Muscle of leg (tissue), 3 donors: ENCODE measurements at regions not wholly inside any gene's neighbourhood (a gene's known extent, or its start where the extent isn't known, plus 50 kb on each side); places are given as distances from the start of the nearest gene placed in this dataset.

Experiments used
- DNase-seq: peaks from one replicate; pipeline ENCODE4 v3.0.0; 2013
- H3K27ac ChIP-seq: one replicate; pipeline ENCODE4 v1.5.1; 2013; ENCODE audit warnings: mild to moderate bottlenecking, low read length, control low read depth
- H3K27me3 ChIP-seq: one replicate; pipeline ENCODE4 v1.6.1; 2013; ENCODE audit warnings: low read length; ENCODE audit not compliant: control insufficient read depth, insufficient read depth
- H3K36me3 ChIP-seq: one replicate; pipeline ENCODE4 v1.6.1; 2013; ENCODE audit warnings: low read length; ENCODE audit not compliant: control insufficient read depth, insufficient read depth
- H3K4me1 ChIP-seq: one replicate; pipeline ENCODE4 v1.6.1; 2013; ENCODE audit warnings: low read length; ENCODE audit not compliant: control insufficient read depth, insufficient read depth
- H3K4me3 ChIP-seq: one replicate; pipeline ENCODE4 v1.5.1; 2013; ENCODE audit warnings: low read length, control low read depth
- H3K9me3 ChIP-seq: replicated peaks from 2 replicates; pipeline ENCODE4 v1.6.1; 2013; ENCODE audit warnings: low read depth, low read length; ENCODE audit not compliant: control insufficient read depth
- WGBS: methylation state at CpG from one replicate; pipeline ENCODE4 v1.1.5; 2013; ENCODE audit warnings: missing lambda C conversion rate; ENCODE audit not compliant: insufficient coverage; 5-methylcytosine and 5-hydroxymethylcytosine counted together

DNA sequence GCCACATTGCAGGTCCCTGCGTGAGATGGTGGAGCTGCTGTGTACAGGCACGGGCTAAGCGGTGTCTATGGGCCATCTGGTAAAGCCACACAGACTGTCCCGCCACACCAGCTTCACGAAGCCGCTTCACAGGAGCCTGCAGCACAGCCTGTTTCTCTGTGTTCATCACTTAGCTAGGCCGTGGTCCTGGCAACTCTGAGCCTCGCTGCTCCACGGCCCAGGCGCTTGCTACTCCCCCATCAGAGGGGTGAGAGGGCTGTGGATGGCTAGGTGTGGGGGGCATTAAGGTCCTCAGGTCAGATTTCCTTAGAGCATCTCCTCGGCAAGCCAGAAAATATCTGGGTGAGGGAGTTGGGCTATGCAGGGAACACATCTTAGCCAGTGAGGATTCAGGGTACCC is 225.7 kb downstream of the GLI2 start:
- Histone ChIP-seq H3K27ac (no peak overlapping the region), H3K36me3 (peaks cover 30% of the 10 kb centered on the region), H3K27me3 (peaks cover 3% of the 10 kb centered on the region), H3K4me3 (no peak overlapping the region), H3K4me1 (peaks cover 33% of the 10 kb centered on the region), H3K9me3 (no peaks in the 10 kb centered on the region)
- 68% methylated on average over 7 of the region's 11 CpGs for WGBS
- DNase-seq, result no peak

DNA sequence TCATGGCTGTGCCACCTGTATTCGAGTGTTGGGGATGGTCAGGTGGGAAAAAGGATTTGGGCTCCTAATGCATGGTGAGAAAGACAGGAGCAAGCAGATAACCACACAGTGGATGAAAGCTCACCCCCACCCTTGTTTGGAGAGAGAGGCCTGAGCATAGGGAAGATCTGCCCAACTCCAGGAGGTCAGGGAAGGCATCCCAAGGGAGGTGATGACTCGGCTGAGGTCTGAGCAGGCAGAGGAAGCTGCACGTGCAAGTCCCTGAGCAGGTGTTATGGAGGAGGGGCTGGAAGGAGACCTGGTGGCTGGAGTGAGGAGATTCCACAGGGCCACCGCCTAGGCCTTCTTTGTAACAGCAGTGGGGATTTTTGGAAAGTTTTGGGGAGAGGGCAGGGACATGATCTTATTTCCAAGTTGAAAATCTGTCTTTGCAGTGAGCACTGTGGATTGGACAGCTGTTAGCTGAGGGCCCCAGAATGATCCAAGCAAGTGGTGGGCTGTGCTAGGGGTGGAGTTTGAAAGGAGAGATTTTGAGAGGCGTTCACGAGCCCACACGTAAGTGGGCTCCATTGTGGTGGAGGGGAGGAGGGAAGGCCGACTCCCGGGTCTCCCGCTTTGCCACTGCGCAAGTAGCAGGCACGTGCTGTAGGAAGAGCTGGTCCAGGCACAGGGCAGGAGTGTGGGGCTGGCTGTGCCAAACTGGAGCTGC is 228.5 kb downstream of the GLI2 start:
- Histone ChIP-seq H3K4me1 (peaks cover 13% of the 10 kb centered on the region), H3K36me3 (peaks cover 45% of the 10 kb centered on the region), H3K27me3 (peaks cover 3% of the 10 kb centered on the region), H3K27ac (no peak overlapping the region), H3K4me3 (no peak overlapping the region), H3K9me3 (no peaks in the 10 kb centered on the region)
- WGBS, result 51% methylated on average over 11 of the region's 12 CpGs
- peak; percentile 32 for DNase-seq

- H3K27ac ChIP-seq, result no peak overlapping the region
- DNase-seq, result no peak
- H3K9me3 ChIP-seq, result peaks cover 2% of the 10 kb centered on the region
- peaks cover 11% of the 10 kb centered on the region for H3K4me1 ChIP-seq
- H3K36me3 ChIP-seq, result peaks cover 51% of the 10 kb centered on the region
- 84% methylated on average over 2 of the region's 2 CpGs for WGBS
- H3K27me3 ChIP-seq, result peaks cover 3% of the 10 kb centered on the region
- no peak overlapping the region for H3K4me3 ChIP-seq
Observed at GRCh38 chr2:120964819-120965218, 229.2 kb downstream of the GLI2 start.

DNA sequence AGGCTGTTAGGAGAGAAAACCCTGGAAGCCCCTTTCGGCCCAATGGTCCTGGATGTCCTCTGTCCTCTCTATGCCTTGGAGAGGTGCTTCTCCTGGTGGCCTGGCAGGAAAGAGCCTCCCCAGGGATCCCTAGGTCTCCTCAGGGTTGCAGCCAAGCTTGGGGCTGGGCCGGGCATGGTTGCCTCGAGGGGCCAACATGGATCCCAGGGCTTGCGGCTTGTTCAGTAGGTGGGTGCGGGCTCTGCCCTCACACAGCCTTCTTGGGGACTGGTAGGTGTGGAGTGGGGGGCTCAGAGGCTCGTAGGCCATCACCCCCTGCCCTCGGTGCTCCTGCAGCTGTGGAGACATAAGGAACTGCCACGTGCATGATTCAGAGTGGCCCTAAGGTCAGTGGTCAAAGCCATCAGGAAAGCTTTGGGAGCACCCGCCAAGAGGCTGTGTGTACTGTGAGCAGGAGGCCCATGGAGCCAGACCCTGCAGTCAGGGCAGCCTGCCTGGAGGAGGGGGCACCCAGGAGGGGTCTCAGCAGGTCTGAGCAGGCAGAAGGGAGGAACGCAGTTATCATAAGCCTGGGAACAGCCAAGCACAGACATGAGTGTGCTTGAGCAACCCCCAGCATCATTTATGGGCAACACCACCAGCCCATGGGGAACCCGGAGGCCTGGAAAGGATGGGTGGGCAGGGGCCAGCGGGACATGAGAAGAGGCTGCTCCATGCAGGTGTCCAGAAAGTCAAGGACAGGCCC is 231.0 kb downstream of the GLI2 start:
- Histone ChIP-seq H3K27me3 (no peaks in the 10 kb centered on the region), H3K36me3 (peaks cover 56% of the 10 kb centered on the region), H3K4me3 (no peak overlapping the region), H3K4me1 (peaks cover 11% of the 10 kb centered on the region), H3K9me3 (peaks cover 2% of the 10 kb centered on the region), H3K27ac (no peak overlapping the region)
- 87% methylated on average over 9 of the region's 12 CpGs for WGBS
- DNase-seq, result no peak

DNA sequence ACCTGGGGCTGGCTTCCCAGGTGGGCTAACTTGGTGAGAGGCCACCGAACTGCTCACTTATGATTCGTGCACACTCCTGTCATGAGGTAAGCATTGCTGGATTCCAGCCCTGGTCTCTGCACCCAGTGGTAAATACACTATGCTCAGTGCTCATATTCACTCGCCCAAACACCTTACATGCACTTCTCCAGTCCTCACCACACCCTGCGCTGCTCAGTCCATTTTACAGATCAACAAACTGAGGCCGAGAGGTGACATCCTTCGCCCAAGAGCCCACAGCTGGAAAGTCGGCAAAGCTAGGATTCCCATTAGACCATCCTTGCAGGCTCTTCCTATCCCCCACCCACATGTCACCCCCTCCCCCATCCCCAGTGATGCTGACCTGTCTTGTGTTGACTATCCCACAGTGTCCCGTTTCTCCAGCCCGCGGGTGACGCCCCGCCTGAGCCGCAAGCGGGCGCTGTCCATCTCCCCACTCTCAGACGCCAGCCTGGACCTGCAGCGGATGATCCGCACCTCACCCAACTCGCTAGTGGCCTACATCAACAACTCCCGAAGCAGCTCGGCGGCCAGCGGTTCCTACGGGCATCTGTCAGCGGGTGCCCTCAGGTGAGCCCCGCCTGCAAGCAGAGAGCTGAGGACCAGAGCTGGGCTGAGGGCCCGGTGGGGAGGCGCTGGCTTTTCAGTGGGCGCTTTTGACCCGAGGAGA is 232.8 kb downstream of the GLI2 start:
- peaks cover 71% of the 10 kb centered on the region for H3K36me3 ChIP-seq
- no peaks in the 10 kb centered on the region for H3K27me3 ChIP-seq
- H3K4me3 ChIP-seq, result no peak overlapping the region
- no peak overlapping the region for H3K27ac ChIP-seq
- WGBS, result 90% methylated on average over 26 of the region's 30 CpGs
- H3K4me1 ChIP-seq, result peaks cover 11% of the 10 kb centered on the region
- no peak for DNase-seq
- H3K9me3 ChIP-seq, result peaks cover 2% of the 10 kb centered on the region

DNA sequence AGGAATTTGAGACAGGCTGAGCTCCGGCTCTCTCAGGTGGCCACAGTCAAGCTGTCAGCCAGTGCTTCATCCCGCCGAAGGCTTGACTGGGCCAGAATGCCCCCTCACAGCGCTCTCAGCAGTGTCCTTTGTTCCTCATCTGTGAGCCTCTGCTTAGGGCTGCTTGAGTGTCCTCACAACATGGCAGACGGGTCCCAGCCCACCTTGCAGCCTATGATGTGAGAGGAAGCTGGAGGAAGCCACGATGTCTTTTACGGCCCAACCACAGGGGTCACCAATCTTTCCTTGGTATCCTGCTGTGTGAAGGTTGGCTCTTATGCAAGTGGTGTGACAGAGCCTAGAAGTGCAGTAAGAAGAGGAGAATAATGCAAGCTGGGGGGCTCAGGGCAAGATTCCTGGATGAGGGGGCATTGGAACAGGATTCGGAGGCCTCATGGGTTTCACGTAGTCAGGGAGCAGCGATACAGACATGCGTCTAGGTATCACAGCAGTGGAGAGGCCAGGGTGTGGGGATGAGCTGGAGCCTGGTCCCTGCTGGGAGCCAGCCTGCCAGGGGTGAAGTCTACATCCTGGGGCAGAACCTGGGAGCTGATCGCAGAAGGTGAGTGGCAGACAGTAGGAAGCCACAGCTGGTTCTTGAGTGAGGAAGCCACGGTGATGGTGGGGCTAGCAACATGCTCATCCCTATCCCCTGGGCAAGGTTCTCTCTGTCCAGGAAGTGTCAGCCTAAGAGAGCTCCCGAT is 234.1 kb downstream of the GLI2 start:
- Histone ChIP-seq H3K4me3 (no peak overlapping the region), H3K4me1 (no peaks in the 10 kb centered on the region), H3K36me3 (peaks cover 69% of the 10 kb centered on the region), H3K27me3 (no peaks in the 10 kb centered on the region), H3K27ac (no peak overlapping the region), H3K9me3 (peaks cover 2% of the 10 kb centered on the region)
- no peak for DNase-seq
- WGBS, result 84% methylated on average over 13 of the region's 14 CpGs

DNA sequence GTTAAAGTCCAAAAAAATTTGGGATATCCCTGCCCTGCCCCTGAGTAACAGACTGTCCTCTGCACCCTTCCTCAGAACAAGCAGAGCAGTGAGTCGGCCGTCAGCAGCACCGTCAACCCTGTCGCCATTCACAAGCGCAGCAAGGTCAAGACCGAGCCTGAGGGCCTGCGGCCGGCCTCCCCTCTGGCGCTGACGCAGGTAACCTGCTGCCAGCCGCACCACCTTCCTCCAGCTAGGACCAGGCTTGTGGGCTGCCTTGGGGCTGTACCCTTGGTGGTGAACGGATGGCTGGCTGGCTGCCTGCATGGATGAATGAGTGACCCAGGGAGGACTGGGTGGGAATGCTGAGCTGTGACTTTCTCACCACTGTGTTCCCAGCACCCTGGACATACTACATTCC is 236.2 kb downstream of the GLI2 start:
- no peak for DNase-seq
- WGBS, result 96% methylated on average over 11 of the region's 12 CpGs
- H3K9me3 ChIP-seq, result peaks cover 2% of the 10 kb centered on the region
- H3K36me3 ChIP-seq, result peaks cover 77% of the 10 kb centered on the region
- no peaks in the 10 kb centered on the region for H3K4me1 ChIP-seq
- no peak overlapping the region for H3K4me3 ChIP-seq
- no peak overlapping the region for H3K27ac ChIP-seq
- no peaks in the 10 kb centered on the region for H3K27me3 ChIP-seq

DNA sequence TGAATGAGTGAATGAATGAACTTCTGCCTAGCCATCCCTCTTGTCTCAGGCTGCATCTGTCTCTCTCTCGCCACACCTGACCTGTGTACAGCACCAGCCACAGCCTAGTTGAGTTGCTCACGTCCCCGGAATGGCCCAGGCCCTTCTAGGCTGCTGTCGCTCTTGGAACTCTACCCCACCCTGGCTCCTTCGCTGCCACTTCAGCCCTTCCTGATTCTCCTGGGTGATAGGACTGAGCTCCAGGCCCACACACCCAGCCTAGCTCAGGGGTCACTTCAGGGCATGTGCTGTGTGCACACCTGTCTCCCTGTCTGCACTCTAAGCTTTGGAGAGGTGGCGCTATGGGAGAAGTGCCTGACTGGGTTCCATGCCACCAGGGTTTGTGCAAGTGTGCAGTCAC is 236.6 kb downstream of the GLI2 start:
- Histone ChIP-seq H3K4me3 (no peak overlapping the region), H3K27ac (no peak overlapping the region), H3K36me3 (peaks cover 76% of the 10 kb centered on the region), H3K9me3 (peaks cover 2% of the 10 kb centered on the region), H3K27me3 (no peaks in the 10 kb centered on the region), H3K4me1 (no peaks in the 10 kb centered on the region)
- WGBS, result 91% methylated on average over 5 of the region's 6 CpGs
- DNase-seq, result no peak

DNA sequence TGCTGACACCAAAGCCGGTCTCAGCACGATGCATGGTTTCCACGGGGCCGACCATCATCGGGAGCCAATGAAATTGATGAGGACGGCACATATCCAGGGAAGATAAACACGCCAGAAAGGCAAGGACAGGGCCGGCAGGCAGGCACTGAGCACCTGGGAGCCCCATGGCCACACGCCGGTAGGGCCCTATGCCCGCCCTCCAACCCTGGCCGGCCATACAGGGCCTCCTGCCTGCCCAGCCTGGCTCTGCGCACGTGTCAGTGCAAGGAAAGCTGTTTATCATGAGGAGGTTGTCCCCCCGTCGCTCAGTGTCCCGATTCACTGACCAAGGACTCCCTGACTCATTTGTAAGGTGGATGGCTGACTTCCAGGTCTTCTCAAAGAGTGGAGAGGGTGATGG is 237.5 kb downstream of the GLI2 start:
- peaks cover 2% of the 10 kb centered on the region for H3K9me3 ChIP-seq
- no peak overlapping the region for H3K27ac ChIP-seq
- H3K27me3 ChIP-seq, result no peaks in the 10 kb centered on the region
- WGBS, result 96% methylated on average over 13 of the region's 17 CpGs
- no peaks in the 10 kb centered on the region for H3K4me1 ChIP-seq
- H3K36me3 ChIP-seq, result peaks cover 74% of the 10 kb centered on the region
- no peak overlapping the region for H3K4me3 ChIP-seq
- no peak for DNase-seq

- H3K4me3 ChIP-seq, result no peak overlapping the region
- H3K36me3 ChIP-seq, result peaks cover 70% of the 10 kb centered on the region
- WGBS, result 100% methylated on average over 1 of the region's 4 CpGs
- no peaks in the 10 kb centered on the region for H3K4me1 ChIP-seq
- no peaks in the 10 kb centered on the region for H3K9me3 ChIP-seq
- H3K27ac ChIP-seq, result no peak overlapping the region
- H3K27me3 ChIP-seq, result no peaks in the 10 kb centered on the region
- DNase-seq, result no peak
Observed at GRCh38 chr2:120974950-120975349, 239.3 kb downstream of the GLI2 start.
